Adrenal gland (tissue), 9 donors: ENCODE measurements at regions not wholly inside any gene's neighbourhood (a gene's known extent, or its start where the extent isn't known, plus 50 kb on each side); places are given as distances from the start of the nearest gene placed in this dataset.
"Not testable (repeated sequence)": the region's sequence is repeated elsewhere in the genome, so short reads cannot be mapped to it uniquely, and the experiment has no call there.

ENCODE experiments used
- DNase-seq, 7 donors: peaks; one replicate each; pipeline ENCODE4 v3.0.0-alpha.2; 2019 to 2020
- H3K27ac ChIP-seq, 5 donors: fragments of 200-600 bp; sonication (generic) in 4 of 5; 1 replicate in 3 of 5; 2 replicates in 2 of 5; pipeline versions ENCODE4 v1.5.1 to v1.8.0; 2016 to 2020; ENCODE audit warnings: mild to moderate bottlenecking in 1 of 5
- H3K27me3 ChIP-seq: fragments of 200-600 bp; 2 replicates; pipeline ENCODE4 v1.8.0; 2021
- H3K36me3 ChIP-seq, 2 donors: fragments of 200-600 bp; replicated peaks in 1 of 2; 1 replicate in 1 of 2; 2 replicates in 1 of 2; pipeline versions ENCODE4 v1.5.1 to v1.8.0; 2018 to 2022
- H3K4me1 ChIP-seq, 2 donors: fragments of 200-600 bp; replicated peaks in 1 of 2; 1 replicate in 1 of 2; 2 replicates in 1 of 2; pipeline versions ENCODE4 v1.5.1 to v1.8.0; 2018 to 2021
- H3K4me3 ChIP-seq, 4 donors: fragments of 200-600 bp; sonication (generic) in 3 of 4; one replicate each; pipeline ENCODE4 v1.5.1; 2016 to 2018
- H3K9me3 ChIP-seq, 3 donors: fragments of 200-600 bp; sonication (generic) in 1 of 3; replicated peaks in 1 of 3; 1 replicate in 2 of 3; 2 replicates in 1 of 3; pipeline versions ENCODE4 v1.5.1 to v1.8.0; 2016 to 2021
- CTCF ChIP-seq, 6 experiments: fragments of 450-650 bp in 4 of 6; fragments of 200-600 bp in 2 of 6; sonication (generic) in 1 of 6; IDR thresholded peaks; 1 replicate in 5 of 6; 2 replicates in 1 of 6; pipeline versions ENCODE4 v1.5.1 to v1.8.0; 2016 to 2021; ENCODE audit warnings: antibody characterized with exemption in 6 of 6, mild to moderate bottlenecking in 2 of 6, moderate library complexity in 1 of 6
- POLR2A ChIP-seq, 2 donors: fragments of 450-650 bp; IDR thresholded peaks; one replicate each; pipeline ENCODE4 v1.6.1; 2017; ENCODE audit warnings: antibody characterized with exemption in 2 of 2, mild to moderate bottlenecking in 2 of 2, moderate library complexity in 1 of 2
- WGBS, 4 donors: extraction: QIAGEN DNeasy Blood & Tissue Kit in 2 of 4; methylation state at CpG; one replicate each; pipeline versions ENCODE4 v1.1.5 to v1.1.7; 2013 to 2017; 5-methylcytosine and 5-hydroxymethylcytosine counted together
- intact Hi-C, 2 donors: fragments of 100-400 bp; cut with DNase I; formaldehyde crosslinking; loops; one replicate each; pipeline versions ENCODE4 v1.14.1 to v1.15.0; 2022 to 2023
- donor health status: healthy with polysubstance abuse.
- donor health status: Bipolar disorder and iron deficiency.
- donor health status: DM: yes; HTN: yes; CAD: no.
- donor health status: DM: no; HTN: no; CAD: no.
- donor health status: DM: no; HTN: no; CAD: no.

GRCh38 chr16:87207509-87207908, 109.7 kb downstream of the C16orf95 start:
- 64 to 72% (median 65%) methylated on average over 7 of the region's 7 CpGs for WGBS, 4 donors
- DNase-seq = no peak
- Histone ChIP-seq H3K27me3 (no peaks in the 10 kb centered on the region), H3K27ac (peak overlapping the region in 2 of 5 donors; percentile 43 to 71), H3K4me1 (peaks cover 0 to 5% of the 10 kb centered on the region in 2 donors), H3K9me3 (no peaks in the 10 kb centered on the region), H3K36me3 (no peaks in the 10 kb centered on the region), H3K4me3 (no peak overlapping the region)
- intact Hi-C loops = no loop called here
- no peak for TF ChIP-seq CTCF (IDR thresholded peaks at IDR 0.05)
- no peak for TF ChIP-seq POLR2A (IDR thresholded peaks at IDR 0.05)

DNA sequence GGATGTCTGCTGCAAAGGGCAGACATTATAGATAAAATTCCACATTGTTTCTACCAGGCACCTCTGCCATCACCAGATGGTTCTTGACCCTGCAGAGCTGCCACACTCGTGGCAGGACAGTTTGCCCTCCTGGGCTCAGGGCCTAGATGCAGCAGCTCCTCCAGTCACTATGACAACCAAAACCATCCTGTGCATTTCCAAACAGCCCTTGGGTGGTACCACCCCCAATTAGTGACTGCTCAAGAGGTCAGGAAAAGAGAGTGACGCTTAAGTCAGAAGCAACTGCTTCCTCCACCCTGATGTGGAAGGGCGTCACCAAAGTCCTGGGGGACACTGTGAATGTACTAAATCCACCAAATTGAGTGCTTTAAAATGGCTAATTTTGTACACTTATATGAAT, 109.2 kb downstream of the C16orf95 start:
- Histone ChIP-seq H3K27ac (peak overlapping the region in 2 of 5 donors; percentile 18 to 71), H3K27me3 (no peaks in the 10 kb centered on the region), H3K9me3 (no peaks in the 10 kb centered on the region), H3K36me3 (no peaks in the 10 kb centered on the region), H3K4me3 (no peak overlapping the region), H3K4me1 (peaks cover 0 to 5% of the 10 kb centered on the region in 2 donors)
- 72 to 95% (median 84%) methylated on average over 2 to 3 of the region's 3 CpGs for WGBS, 4 donors
- DNase-seq = no peak
- no peak for TF ChIP-seq POLR2A (IDR thresholded peaks at IDR 0.05)
- no peak for TF ChIP-seq CTCF (IDR thresholded peaks at IDR 0.05)
- intact Hi-C loops = no loop called here

DNA sequence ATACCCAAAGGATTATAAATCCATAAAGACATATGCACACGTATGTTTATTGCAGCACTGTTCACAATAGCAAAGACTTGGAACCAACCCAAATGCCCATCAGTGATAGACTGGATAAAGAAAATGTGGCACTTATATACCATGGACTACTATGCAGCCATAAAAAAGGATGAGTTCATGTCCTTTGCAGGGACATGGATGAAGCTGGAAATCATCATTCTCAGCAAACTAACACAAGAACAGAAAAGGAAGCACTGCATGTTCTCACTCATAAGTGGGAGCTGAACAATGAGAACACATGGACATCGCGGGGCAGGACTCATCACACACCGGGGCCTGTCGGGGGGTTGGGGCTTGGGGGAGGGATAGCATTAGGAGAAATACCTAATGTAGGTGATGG, 108.2 kb downstream of the C16orf95 start:
- H3K27me3 ChIP-seq, H3K36me3 ChIP-seq, H3K4me3 ChIP-seq, H3K27ac ChIP-seq, intact Hi-C loops, H3K9me3 ChIP-seq, DNase-seq, H3K4me1 ChIP-seq: not testable (repeated sequence)
- 93 to 98% (median 96%) methylated on average over 5 of the region's 5 CpGs for WGBS, 4 donors

GRCh38 chr16:87209808-87210512, 107.2 kb downstream of the C16orf95 start:
- H3K4me1 ChIP-seq = no peaks in the 10 kb centered on the region
- H3K27me3 ChIP-seq = no peaks in the 10 kb centered on the region
- no peak overlapping the region for H3K27ac ChIP-seq
- H3K36me3 ChIP-seq = no peaks in the 10 kb centered on the region
- no peaks in the 10 kb centered on the region for H3K9me3 ChIP-seq
- TF ChIP-seq POLR2A (IDR thresholded peaks at IDR 0.05) (no peak), CTCF (IDR thresholded peaks at IDR 0.05) (no peak)
- no peak overlapping the region for H3K4me3 ChIP-seq
- DNase-seq = no peak
- intact Hi-C loops = no loop called here
- WGBS, 4 donors = 90 to 97% (median 93%) methylated on average over 2 of the region's 2 CpGs

GRCh38 chr16:87210894-87211293, 106.3 kb downstream of the C16orf95 start:
- Histone ChIP-seq H3K4me3 (no peak overlapping the region), H3K27ac (no peak overlapping the region), H3K27me3 (no peaks in the 10 kb centered on the region), H3K9me3 (no peaks in the 10 kb centered on the region), H3K36me3 (no peaks in the 10 kb centered on the region), H3K4me1 (no peaks in the 10 kb centered on the region)
- 69 to 78% (median 74%) methylated on average over 4 of the region's 4 CpGs for WGBS, 4 donors
- intact Hi-C loops = no loop called here
- TF ChIP-seq CTCF (IDR thresholded peaks at IDR 0.05) = no peak
- TF ChIP-seq POLR2A (IDR thresholded peaks at IDR 0.05) = no peak
- DNase-seq = no peak
